ENCODE measurements at regions not wholly inside any gene's neighbourhood (a gene's known extent, or its start where the extent isn't known, plus 50 kb on each side); places are given as distances from the start of the nearest gene placed in this dataset.
A peak's percentile ranks its signal among the peaks of the same experiment; 100 is the strongest.
"Not testable (repeated sequence)": the region's sequence is repeated elsewhere in the genome, so short reads cannot be mapped to it uniquely, and the experiment has no call there.

DNA sequence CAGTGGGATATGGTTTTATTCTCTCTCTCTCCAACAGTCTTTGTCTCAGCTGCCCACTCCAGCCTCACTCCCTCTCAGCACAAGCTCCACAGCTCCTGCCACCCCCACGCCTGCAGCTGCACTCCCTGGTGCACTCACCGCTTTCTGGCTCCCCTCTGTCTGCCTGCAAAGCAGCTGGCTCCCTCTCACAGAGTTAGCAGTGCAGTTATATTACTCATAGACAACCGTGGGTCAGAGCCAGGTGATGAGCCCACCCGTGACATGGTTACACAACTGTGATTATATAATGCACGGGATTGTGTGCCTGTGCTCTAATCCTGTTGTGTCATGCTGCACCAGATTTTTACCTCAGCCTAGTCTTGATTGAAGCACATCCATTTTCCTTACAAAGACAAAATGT, 276.9 kb upstream of the CHAC2 start:
- ATAC-seq (ENCODE audit: low FRiP score in 2 of 2), result peak; percentile 43 to 89
- 66 to 67% methylated on average over 5 of the region's 5 CpGs for WGBS, 2 donors

DNA sequence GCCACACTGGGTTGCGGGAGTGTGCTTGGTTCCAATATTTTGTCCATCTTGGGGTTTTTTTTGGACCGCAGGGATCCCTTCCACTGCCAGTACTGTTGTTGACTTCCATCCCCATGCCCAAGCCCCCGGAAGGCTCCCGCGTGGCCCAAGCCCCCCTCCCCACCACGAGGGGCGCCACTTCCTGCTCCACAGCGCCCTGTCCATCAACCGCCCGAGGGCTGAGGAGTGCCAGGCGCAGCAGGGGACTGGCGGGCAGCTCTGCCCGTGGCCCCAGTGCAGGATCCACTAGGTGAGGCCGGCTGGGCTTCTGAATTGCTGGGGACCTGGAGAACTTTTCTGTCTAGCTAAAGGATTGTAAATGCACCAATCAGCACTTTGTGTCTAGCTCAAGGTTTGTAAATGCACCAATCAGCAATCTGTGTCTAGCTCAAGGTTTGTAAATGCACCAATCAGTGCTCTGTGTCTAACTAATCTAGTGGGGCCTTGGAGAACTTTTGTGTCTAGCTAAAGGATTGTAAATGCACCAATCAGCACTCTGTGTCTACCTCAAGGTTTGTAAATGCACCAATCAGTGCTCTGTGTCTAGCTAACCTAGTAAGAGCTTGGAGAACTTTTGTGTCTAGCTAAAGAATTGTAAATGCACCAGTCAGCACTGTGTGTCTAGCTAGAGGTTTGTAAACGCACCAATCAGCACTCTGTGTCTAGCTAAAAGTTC, 281.3 kb upstream of the CHAC2 start:
- 91 to 96% methylated on average over 11 to 15 of the region's 15 CpGs for WGBS, 2 donors
- ATAC-seq (ENCODE audit: low FRiP score in 2 of 2), result not testable (repeated sequence)

More for the DNA sequence above, 276.9 kb upstream of the CHAC2 start:
- TF ChIP-seq, protein P1, sequence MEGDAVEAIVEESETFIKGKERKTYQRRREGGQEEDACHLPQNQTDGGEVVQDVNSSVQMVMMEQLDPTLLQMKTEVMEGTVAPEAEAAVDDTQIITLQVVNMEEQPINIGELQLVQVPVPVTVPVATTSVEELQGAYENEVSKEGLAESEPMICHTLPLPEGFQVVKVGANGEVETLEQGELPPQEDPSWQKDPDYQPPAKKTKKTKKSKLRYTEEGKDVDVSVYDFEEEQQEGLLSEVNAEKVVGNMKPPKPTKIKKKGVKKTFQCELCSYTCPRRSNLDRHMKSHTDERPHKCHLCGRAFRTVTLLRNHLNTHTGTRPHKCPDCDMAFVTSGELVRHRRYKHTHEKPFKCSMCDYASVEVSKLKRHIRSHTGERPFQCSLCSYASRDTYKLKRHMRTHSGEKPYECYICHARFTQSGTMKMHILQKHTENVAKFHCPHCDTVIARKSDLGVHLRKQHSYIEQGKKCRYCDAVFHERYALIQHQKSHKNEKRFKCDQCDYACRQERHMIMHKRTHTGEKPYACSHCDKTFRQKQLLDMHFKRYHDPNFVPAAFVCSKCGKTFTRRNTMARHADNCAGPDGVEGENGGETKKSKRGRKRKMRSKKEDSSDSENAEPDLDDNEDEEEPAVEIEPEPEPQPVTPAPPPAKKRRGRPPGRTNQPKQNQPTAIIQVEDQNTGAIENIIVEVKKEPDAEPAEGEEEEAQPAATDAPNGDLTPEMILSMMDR (IDR thresholded peaks at IDR 0.05), result no peak
- TF ChIP-seq POLR2A (IDR thresholded peaks at IDR 0.05) (no peak), EP300 (IDR thresholded peaks at IDR 0.05) (no peak), POLR2AphosphoS5 (IDR thresholded peaks at IDR 0.05) (no peak)
- H3K36me3 ChIP-seq, result no peaks in the 10 kb centered on the region
- no peak overlapping the region for H3K27ac ChIP-seq
- no peaks in the 10 kb centered on the region for H3K27me3 ChIP-seq
- peak in 1 of 2 donors; percentile 30 for DNase-seq
- no peak overlapping the region for H3K4me3 ChIP-seq
- H3K9me3 ChIP-seq, result no peaks in the 10 kb centered on the region
- no peaks in the 10 kb centered on the region for H3K4me1 ChIP-seq

DNA sequence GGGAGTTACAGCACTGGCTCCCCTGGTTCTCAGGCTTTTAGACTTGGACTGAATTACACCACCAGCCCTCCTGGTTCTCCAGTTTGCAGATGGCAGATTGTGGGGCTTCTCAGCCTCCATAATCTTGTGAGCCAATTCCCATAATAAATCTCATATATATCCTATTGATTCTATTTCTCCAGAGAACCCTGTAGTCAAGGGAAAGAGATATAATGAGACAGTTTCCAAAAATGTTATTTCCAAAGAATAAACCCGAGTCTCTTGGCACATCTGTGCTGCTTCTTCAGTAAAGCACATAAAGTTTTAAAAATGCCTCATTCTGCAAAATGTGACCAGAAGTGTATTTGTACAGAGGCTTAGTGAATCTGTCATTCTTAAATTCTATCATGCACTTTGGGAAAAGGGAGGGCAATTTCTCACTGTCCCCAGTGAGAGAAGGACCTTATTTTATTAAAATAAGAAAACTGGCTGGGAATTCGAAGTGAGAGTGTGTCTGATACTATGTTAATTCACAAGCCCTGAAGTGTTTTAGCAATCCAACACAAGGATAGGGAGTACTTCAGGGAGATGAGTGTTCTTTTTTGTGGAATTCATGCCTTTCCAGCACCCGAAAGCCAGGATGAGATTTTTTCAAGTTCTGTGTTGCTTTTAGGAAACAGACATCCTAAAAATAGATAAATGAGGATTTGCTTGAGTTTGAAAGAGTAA, 282.4 kb upstream of the CHAC2 start:
- DNase-seq (no peak), ATAC-seq (ENCODE audit: low FRiP score in 2 of 2) (no peak)
- no peaks in the 10 kb centered on the region for H3K4me1 ChIP-seq
- no peak for TF ChIP-seq EP300 (IDR thresholded peaks at IDR 0.05)
- no peak overlapping the region for H3K27ac ChIP-seq
- no peaks in the 10 kb centered on the region for H3K36me3 ChIP-seq
- H3K27me3 ChIP-seq, result no peaks in the 10 kb centered on the region
- no peaks in the 10 kb centered on the region for H3K9me3 ChIP-seq
- 52 to 60% methylated on average over 3 of the region's 3 CpGs for WGBS, 2 donors
- no peak overlapping the region for H3K4me3 ChIP-seq

More for the DNA sequence above, 281.3 kb upstream of the CHAC2 start:
- H3K36me3 ChIP-seq, H3K27ac ChIP-seq, H3K9me3 ChIP-seq, H3K4me3 ChIP-seq, H3K4me1 ChIP-seq, H3K27me3 ChIP-seq: not testable (repeated sequence)
- DNase-seq, result peak in 1 of 2 donors; percentile 53

DNA sequence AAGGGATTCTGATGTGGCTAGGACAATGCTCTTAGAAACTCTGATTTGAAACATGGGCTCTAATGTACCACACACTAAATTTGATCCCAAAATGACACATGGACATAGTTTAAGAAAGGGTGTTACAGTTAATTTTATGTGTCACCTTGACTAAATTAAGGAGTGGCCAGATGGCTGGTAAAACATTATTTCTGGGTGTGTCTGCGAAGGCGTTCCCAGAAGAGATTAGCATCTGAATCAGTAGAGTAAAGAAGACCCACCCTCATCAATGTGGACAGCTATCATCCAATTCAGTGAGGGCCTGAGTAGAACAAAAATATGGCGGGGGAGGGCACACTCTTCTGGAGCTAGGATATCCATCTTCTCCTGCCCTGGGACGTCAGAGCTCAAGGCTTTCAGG, 283.1 kb upstream of the CHAC2 start:
- H3K9me3 ChIP-seq, result no peaks in the 10 kb centered on the region
- no peak for ATAC-seq (ENCODE audit: low FRiP score in 2 of 2)
- TF ChIP-seq EP300 (IDR thresholded peaks at IDR 0.05) (no peak), POLR2A (IDR thresholded peaks at IDR 0.05) (no peak), POLR2AphosphoS5 (IDR thresholded peaks at IDR 0.05) (no peak)
- TF ChIP-seq, protein P1 (IDR thresholded peaks at IDR 0.05), result no peak
- no peak for DNase-seq
- no peaks in the 10 kb centered on the region for H3K36me3 ChIP-seq
- H3K27me3 ChIP-seq, result no peaks in the 10 kb centered on the region
- 88% methylated on average over 4 of the region's 4 CpGs for WGBS, 2 donors
- H3K4me3 ChIP-seq, result no peak overlapping the region
- H3K4me1 ChIP-seq, result no peaks in the 10 kb centered on the region
- H3K27ac ChIP-seq, result no peak overlapping the region

DNA sequence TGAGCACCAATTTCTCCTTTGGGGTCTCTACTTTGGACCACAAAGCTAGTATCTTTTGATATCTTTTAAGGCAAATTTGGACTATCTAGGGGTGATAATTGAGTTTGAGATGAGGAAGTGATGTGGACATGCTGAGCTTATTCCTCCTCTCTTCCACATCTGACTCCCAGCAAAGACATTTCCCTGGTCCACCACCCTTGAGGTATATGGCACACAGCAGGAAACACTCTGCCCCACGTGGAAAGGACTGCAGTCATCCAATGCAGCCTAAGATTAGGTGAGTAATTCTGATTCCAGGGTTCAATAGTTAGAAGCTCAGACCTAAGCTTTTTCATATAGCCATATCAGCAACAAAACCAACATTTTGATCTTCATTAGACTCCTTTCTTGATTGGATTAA, 290.1 kb upstream of the CHAC2 start:
- DNase-seq, result no peak
- ATAC-seq (ENCODE audit: low FRiP score in 2 of 2), result no peak
- Histone ChIP-seq H3K27me3 (no peaks in the 10 kb centered on the region), H3K4me3 (no peak overlapping the region), H3K27ac (no peak overlapping the region), H3K9me3 (no peaks in the 10 kb centered on the region), H3K36me3 (no peaks in the 10 kb centered on the region), H3K4me1 (no peaks in the 10 kb centered on the region)
- TF ChIP-seq, protein P1 (IDR thresholded peaks at IDR 0.05), result no peak
- TF ChIP-seq POLR2A (IDR thresholded peaks at IDR 0.05) (no peak), EP300 (IDR thresholded peaks at IDR 0.05) (no peak), POLR2AphosphoS5 (IDR thresholded peaks at IDR 0.05) (no peak)
- WGBS, 2 donors, result 28 to 31% methylated on average over 1 of the region's 1 CpG

DNA sequence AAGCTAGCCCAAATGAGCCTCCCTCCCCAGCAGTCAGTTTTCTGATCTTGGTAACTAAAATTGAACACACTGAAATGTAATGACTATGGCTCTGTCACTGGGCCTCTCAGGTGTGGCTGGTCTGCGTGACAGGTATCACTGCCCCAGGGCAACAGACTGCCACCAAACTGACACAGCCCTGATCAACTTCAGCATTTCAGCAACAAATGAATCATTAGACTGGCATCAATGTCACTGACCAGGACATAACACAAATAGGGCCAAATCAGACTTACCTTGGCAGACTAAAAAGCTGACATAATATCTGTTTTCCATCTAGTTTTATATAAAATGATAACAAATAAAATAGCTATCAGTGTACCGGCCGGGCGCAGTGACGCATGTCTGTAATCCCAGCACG, 290.8 kb upstream of the CHAC2 start:
- Histone ChIP-seq H3K27me3 (no peaks in the 10 kb centered on the region), H3K27ac (no peak overlapping the region), H3K4me3 (no peak overlapping the region), H3K9me3 (no peaks in the 10 kb centered on the region), H3K4me1 (no peaks in the 10 kb centered on the region), H3K36me3 (no peaks in the 10 kb centered on the region)
- DNase-seq (no peak), ATAC-seq (ENCODE audit: low FRiP score in 2 of 2) (no peak)
- no peak for TF ChIP-seq POLR2A (IDR thresholded peaks at IDR 0.05)
- 93% methylated on average over 6 of the region's 6 CpGs for WGBS, 2 donors
